ENCODE measurements at regions not wholly inside any gene's neighbourhood (a gene's known extent, or its start where the extent isn't known, plus 50 kb on each side); places are given as distances from the start of the nearest gene placed in this dataset.

GRCh38 chr3:31482493-31483200 lies 50.1 kb upstream of the STT3B start:
- in situ Hi-C loops (cut with HindIII; ENCODE audit: low sequenced_read_pairs), result no loop called here

Measured in DLD1 (cell line).